HepG2 (cell line): ENCODE measurements at regions not wholly inside any gene's neighbourhood (a gene's known extent, or its start where the extent isn't known, plus 50 kb on each side); places are given as distances from the start of the nearest gene placed in this dataset.

Experiments used
- ATF1 ChIP-seq: IDR thresholded peaks from 2 replicates; pipeline ENCODE4 v1.6.1; 2016; ENCODE audit warnings: mild to moderate bottlenecking, control low read depth
- ATF7-NPFF ChIP-seq: sonication (generic); formaldehyde crosslinking; IDR thresholded peaks from 2 replicates; pipeline ENCODE4 v1.8.1; 2023; ENCODE audit warnings: mild to moderate bottlenecking, low read depth, missing genetic modification reagents, moderate library complexity
- ELF3 ChIP-seq: IDR thresholded peaks from 2 replicates; pipeline ENCODE4 v1.6.1; 2016; ENCODE audit warnings: missing genetic modification reagents, missing compliant biosample characterization
- EZH2 ChIP-seq: conservative IDR thresholded peaks from 2 replicates; pipeline ENCODE4 v1.6.1; 2012; ENCODE audit warnings: mild to moderate bottlenecking, low read depth, low read length, moderate library complexity
- FOXK1 ChIP-seq: sonication (generic); formaldehyde crosslinking; IDR thresholded peaks from 2 replicates; pipeline ENCODE4 v1.4.0; 2020; ENCODE audit warnings: low read depth, missing genetic modification reagents, borderline replicate concordance
- FUBP1 ChIP-seq: sonication (generic); formaldehyde crosslinking; IDR thresholded peaks from 2 replicates; pipeline ENCODE4 v1.5.1; 2020; ENCODE audit warnings: missing genetic modification reagents, mild to moderate bottlenecking, borderline replicate concordance
- IRF2 ChIP-seq: IDR thresholded peaks from 2 replicates; pipeline ENCODE4 v1.6.1; 2018; ENCODE audit warnings: missing genetic modification reagents, missing compliant biosample characterization
- NCOA2 ChIP-seq: sonication (generic); formaldehyde crosslinking; IDR thresholded peaks from 2 replicates; pipeline ENCODE4 v1.8.0; 2022; ENCODE audit warnings: inconsistent platforms
- NR2C2 ChIP-seq: sonication (generic); formaldehyde crosslinking; IDR thresholded peaks from 2 replicates; pipeline ENCODE4 v1.4.0; 2020; ENCODE audit warnings: missing genetic modification reagents, mild to moderate bottlenecking, moderate library complexity, borderline replicate concordance
- REPIN1 ChIP-seq: sonication (generic); formaldehyde crosslinking; IDR thresholded peaks from 2 replicates; pipeline ENCODE4 v1.8.0; 2022; ENCODE audit warnings: missing genetic modification reagents, low read depth, mild to moderate bottlenecking, borderline replicate concordance
- SALL1 ChIP-seq: sonication (generic); formaldehyde crosslinking; IDR thresholded peaks from 2 replicates; pipeline ENCODE4 v1.8.0; 2022; ENCODE audit warnings: mild to moderate bottlenecking, missing genetic modification reagents
- SOX6 ChIP-seq, 2 experiments: fragments of 450-650 bp in 1 of 2; sonication (generic) in 1 of 2; formaldehyde crosslinking in 1 of 2; IDR thresholded peaks; 2 replicates each; pipeline versions ENCODE4 v1.4.0 to v1.6.1; 2017 to 2020; ENCODE audit warnings: antibody characterized with exemption in 1 of 2, mild to moderate bottlenecking in 1 of 2, missing genetic modification reagents in 1 of 2
- TBX3 ChIP-seq: fragments of 450-650 bp; IDR thresholded peaks from 2 replicates; pipeline ENCODE4 v1.6.1; 2017; ENCODE audit warnings: antibody characterized with exemption, mild to moderate bottlenecking, inconsistent platforms, borderline replicate concordance
- TCF7L2 ChIP-seq: IDR thresholded peaks from 2 replicates; pipeline ENCODE4 v1.6.1; 2011; ENCODE audit warnings: mild to moderate bottlenecking, low read depth, low read length, moderate library complexity
- TFDP2 ChIP-seq: sonication (generic); formaldehyde crosslinking; IDR thresholded peaks from 2 replicates; pipeline ENCODE4 v1.4.0; 2020; ENCODE audit warnings: missing genetic modification reagents
- ZBTB7B ChIP-seq: sonication (generic); formaldehyde crosslinking; IDR thresholded peaks from 2 replicates; pipeline ENCODE4 v1.4.0; 2020; ENCODE audit warnings: missing genetic modification reagents
- ZFX ChIP-seq: sonication (generic); formaldehyde crosslinking; IDR thresholded peaks from 2 replicates; pipeline ENCODE4 v1.4.0; 2020; ENCODE audit warnings: mild to moderate bottlenecking, low read depth, missing genetic modification reagents, moderate library complexity
- ZNF460 ChIP-seq: sonication (generic); formaldehyde crosslinking; IDR thresholded peaks from 2 replicates; pipeline ENCODE4 v1.5.1; 2020; ENCODE audit warnings: missing genetic modification reagents, mild to moderate bottlenecking, borderline replicate concordance
- ZNF710 ChIP-seq: sonication (generic); formaldehyde crosslinking; IDR thresholded peaks from 2 replicates; pipeline ENCODE4 v1.5.0; 2020; ENCODE audit warnings: mild to moderate bottlenecking, missing genetic modification reagents, borderline replicate concordance
- TF ChIP-seq, protein P1 (sequence below): sonication (generic); formaldehyde crosslinking; IDR thresholded peaks from 2 replicates; pipeline ENCODE4 v1.5.1; 2020; ENCODE audit warnings: mild to moderate bottlenecking, missing genetic modification reagents
- TF ChIP-seq, protein P2 (sequence below): IDR thresholded peaks from 2 replicates; pipeline ENCODE4 v1.6.1; 2012; ENCODE audit warnings: inconsistent platforms

DNA sequence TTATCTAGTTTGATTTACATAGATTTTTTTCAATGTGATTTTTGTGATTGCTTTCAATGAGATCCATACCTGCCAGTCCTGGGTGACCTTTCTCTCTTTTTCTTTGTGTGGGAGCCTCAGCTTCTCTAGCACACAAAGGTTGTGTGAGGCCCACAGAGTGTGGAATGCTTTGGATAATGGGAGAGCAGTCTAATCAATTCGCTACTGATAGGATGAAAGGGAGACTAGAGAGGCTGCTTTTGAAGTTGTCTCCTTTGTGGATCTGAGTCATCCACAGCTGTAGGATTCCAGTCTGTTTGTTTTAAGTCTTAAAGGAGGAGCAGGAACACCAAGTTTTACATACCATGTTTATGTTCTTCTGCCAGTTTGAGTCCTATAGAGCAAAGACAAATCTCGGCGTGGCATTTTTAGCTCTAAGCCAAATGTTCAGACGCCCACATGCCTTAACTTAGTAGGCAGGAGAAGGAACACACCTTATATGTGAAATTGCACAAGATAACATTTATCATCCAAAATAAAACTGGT, 330.0 kb downstream of the ARL4A start (continued):
- TF ChIP-seq SOX6 (IDR thresholded peaks at IDR 0.05) (no peak), SOX6 (CRISPR knock-in tag; IDR thresholded peaks at IDR 0.05) (peak; percentile 100), IRF2 (CRISPR knock-in tag) (peak; percentile 85; the same call in 1 of the 2 replicates), SALL1 (CRISPR knock-in tag) (peak; percentile 93), TFDP2 (CRISPR knock-in tag) (0 out of 2 replicates have a peak, but pooled peaks have one; percentile 27), FOXK1 (CRISPR knock-in tag) (peak; percentile 90; the same call in 1 of the 2 replicates), EZH2 (no peak), ZFX (CRISPR knock-in tag) (0 out of 2 replicates have a peak, but pooled peaks have one; percentile 26), ZBTB7B (peak; percentile 57; the same call in 1 of the 2 replicates), NR2C2 (CRISPR knock-in tag) (peak; percentile 39; the same call in 1 of the 2 replicates), NCOA2 (CRISPR knock-in tag) (peak; percentile 99), REPIN1 (CRISPR knock-in tag) (peak; percentile 29; the same call in 1 of the 2 replicates), ATF1 (CRISPR knock-in tag) (peak; percentile 77; the same call in 1 of the 2 replicates), ELF3 (CRISPR knock-in tag) (peak; percentile 79), TBX3 (peak; percentile 87), ZNF460 (CRISPR knock-in tag) (no peak), ATF7-NPFF (CRISPR knock-in tag) (no peak), TCF7L2 (peak; percentile 97), FUBP1 (CRISPR knock-in tag) (peak; percentile 51; the same call in 1 of the 2 replicates), ZNF710 (peak; percentile 82)
- TF ChIP-seq, protein P1, sequence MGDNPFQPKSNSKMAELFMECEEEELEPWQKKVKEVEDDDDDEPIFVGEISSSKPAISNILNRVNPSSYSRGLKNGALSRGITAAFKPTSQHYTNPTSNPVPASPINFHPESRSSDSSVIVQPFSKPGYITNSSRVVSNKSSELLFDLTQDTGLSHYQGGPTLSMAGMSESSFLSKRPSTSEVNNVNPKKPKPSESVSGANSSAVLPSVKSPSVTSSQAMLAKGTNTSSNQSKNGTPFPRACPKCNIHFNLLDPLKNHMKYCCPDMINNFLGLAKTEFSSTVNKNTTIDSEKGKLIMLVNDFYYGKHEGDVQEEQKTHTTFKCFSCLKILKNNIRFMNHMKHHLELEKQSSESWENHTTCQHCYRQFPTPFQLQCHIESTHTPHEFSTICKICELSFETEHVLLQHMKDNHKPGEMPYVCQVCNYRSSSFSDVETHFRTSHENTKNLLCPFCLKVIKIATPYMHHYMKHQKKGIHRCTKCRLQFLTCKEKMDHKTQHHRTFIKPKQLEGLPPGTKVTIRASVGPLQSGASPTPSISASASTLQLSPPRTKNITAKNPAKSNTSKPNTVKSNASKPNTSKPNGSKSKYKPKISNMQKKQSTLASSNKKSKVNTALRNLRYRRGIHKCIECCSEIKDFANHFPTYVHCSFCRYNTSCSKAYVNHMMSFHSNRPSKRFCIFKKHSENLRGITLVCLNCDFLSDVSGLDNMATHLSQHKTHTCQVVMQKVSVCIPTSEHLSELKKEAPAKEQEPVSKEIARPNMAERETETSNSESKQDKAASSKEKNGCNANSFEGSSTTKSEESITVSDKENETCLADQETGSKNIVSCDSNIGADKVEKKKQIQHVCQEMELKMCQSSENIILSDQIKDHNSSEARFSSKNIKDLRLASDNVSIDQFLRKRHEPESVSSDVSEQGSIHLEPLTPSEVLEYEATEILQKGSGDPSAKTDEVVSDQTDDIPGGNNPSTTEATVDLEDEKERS (CRISPR knock-in tag): 0 out of 2 replicates have a peak, but pooled peaks have one; percentile 34
- TF ChIP-seq, protein P2, sequence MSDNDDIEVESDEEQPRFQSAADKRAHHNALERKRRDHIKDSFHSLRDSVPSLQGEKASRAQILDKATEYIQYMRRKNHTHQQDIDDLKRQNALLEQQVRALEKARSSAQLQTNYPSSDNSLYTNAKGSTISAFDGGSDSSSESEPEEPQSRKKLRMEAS: peak; percentile 37
